ENCODE measurements at regions not wholly inside any gene's neighbourhood (a gene's known extent, or its start where the extent isn't known, plus 50 kb on each side); places are given as distances from the start of the nearest gene placed in this dataset.

DNA sequence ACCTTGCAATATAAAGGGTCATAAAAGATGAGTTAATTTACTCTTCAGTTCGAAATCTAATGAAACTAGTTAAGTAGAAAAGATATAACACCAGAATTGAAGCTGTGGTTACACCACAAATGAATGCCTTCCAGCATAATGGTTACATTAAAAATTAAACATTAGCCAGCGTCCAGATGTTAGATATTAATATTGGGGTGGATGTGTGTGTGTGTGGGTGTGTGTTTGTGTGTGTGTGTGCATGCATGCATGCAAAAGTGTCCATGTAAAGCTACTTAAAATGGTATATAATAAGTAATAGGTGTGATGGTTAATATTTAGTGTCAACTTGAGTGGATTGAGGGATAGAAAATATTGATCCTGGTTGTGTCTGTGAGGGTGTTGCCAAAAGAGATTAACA, 170.4 kb upstream of the FN1 start:
- POLR2A ChIA-PET, result no interaction called here
- no peak for DNase-seq (ENCODE audit: low spot score)
- H3K27me3 Mint-ChIP-seq (ENCODE audit: low read depth), result no peaks in the 10 kb centered on the region; the same call in 1 of the 2 replicates
- no peak overlapping the region for H3K27ac Mint-ChIP-seq
- CTCF ChIA-PET, result no interaction called here
- H3K4me3 Mint-ChIP-seq, result no peak overlapping the region
- H3K9me3 Mint-ChIP-seq, result no peaks in the 10 kb centered on the region
- peaks cover 7% of the 10 kb centered on the region for H3K4me1 Mint-ChIP-seq
- no peaks in the 10 kb centered on the region for H3K36me3 Mint-ChIP-seq
- TF ChIP-seq GTF2I (CRISPR knock-in tag; conservative IDR thresholded peaks at IDR 0.05) (no peak), ZNF138 (CRISPR knock-in tag; conservative IDR thresholded peaks at IDR 0.05) (no peak), EMX1 (CRISPR knock-in tag; IDR thresholded peaks at IDR 0.05) (no peak), ZNF121 (CRISPR knock-in tag; IDR thresholded peaks at IDR 0.05) (no peak), ZNF317 (CRISPR knock-in tag; IDR thresholded peaks at IDR 0.05; ENCODE audit: borderline replicate concordance, low read depth) (no peak), JUN (CRISPR knock-in tag; IDR thresholded peaks at IDR 0.05) (no peak), NR2C2 (CRISPR knock-in tag; IDR thresholded peaks at IDR 0.05) (no peak), IRF2 (CRISPR knock-in tag; IDR thresholded peaks at IDR 0.05; ENCODE audit: borderline replicate concordance, low read depth) (no peak), MXD4 (CRISPR knock-in tag; IDR thresholded peaks at IDR 0.05; ENCODE audit: borderline replicate concordance) (no peak), NR3C1 (CRISPR knock-in tag; conservative IDR thresholded peaks at IDR 0.05; ENCODE audit: low read depth) (no peak), NFE2L1 (CRISPR knock-in tag; IDR thresholded peaks at IDR 0.05) (no peak), TEAD1 (CRISPR knock-in tag; IDR thresholded peaks at IDR 0.05) (no peak), ZNF219 (CRISPR knock-in tag; IDR thresholded peaks at IDR 0.05; ENCODE audit: borderline replicate concordance) (no peak)
- TF ChIP-seq, protein P1, sequence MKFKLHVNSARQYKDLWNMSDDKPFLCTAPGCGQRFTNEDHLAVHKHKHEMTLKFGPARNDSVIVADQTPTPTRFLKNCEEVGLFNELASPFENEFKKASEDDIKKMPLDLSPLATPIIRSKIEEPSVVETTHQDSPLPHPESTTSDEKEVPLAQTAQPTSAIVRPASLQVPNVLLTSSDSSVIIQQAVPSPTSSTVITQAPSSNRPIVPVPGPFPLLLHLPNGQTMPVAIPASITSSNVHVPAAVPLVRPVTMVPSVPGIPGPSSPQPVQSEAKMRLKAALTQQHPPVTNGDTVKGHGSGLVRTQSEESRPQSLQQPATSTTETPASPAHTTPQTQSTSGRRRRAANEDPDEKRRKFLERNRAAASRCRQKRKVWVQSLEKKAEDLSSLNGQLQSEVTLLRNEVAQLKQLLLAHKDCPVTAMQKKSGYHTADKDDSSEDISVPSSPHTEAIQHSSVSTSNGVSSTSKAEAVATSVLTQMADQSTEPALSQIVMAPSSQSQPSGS (CRISPR knock-in tag; IDR thresholded peaks at IDR 0.05; ENCODE audit: borderline replicate concordance, low read depth), result no peak
- TF ChIP-seq, protein P2, sequence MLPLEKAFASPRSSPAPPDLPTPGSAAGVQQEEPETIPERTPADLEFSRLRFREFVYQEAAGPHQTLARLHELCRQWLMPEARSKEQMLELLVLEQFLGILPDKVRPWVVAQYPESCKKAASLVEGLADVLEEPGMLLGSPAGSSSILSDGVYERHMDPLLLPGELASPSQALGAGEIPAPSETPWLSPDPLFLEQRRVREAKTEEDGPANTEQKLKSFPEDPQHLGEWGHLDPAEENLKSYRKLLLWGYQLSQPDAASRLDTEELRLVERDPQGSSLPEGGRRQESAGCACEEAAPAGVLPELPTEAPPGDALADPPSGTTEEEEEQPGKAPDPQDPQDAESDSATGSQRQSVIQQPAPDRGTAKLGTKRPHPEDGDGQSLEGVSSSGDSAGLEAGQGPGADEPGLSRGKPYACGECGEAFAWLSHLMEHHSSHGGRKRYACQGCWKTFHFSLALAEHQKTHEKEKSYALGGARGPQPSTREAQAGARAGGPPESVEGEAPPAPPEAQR (CRISPR knock-in tag; IDR thresholded peaks at IDR 0.05), result no peak
- TF ChIP-seq, protein P3, sequence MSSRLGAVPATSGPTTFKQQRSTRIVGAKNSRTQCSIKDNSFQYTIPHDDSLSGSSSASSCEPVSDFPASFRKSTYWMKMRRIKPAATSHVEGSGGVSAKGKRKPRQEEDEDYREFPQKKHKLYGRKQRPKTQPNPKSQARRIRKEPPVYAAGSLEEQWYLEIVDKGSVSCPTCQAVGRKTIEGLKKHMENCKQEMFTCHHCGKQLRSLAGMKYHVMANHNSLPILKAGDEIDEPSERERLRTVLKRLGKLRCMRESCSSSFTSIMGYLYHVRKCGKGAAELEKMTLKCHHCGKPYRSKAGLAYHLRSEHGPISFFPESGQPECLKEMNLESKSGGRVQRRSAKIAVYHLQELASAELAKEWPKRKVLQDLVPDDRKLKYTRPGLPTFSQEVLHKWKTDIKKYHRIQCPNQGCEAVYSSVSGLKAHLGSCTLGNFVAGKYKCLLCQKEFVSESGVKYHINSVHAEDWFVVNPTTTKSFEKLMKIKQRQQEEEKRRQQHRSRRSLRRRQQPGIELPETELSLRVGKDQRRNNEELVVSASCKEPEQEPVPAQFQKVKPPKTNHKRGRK (CRISPR knock-in tag; IDR thresholded peaks at IDR 0.05; ENCODE audit: borderline replicate concordance), result no peak
- TF ChIP-seq, protein P4, sequence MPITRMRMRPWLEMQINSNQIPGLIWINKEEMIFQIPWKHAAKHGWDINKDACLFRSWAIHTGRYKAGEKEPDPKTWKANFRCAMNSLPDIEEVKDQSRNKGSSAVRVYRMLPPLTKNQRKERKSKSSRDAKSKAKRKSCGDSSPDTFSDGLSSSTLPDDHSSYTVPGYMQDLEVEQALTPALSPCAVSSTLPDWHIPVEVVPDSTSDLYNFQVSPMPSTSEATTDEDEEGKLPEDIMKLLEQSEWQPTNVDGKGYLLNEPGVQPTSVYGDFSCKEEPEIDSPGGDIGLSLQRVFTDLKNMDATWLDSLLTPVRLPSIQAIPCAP (CRISPR knock-in tag; IDR thresholded peaks at IDR 0.05), result no peak
- TF ChIP-seq, protein P5, sequence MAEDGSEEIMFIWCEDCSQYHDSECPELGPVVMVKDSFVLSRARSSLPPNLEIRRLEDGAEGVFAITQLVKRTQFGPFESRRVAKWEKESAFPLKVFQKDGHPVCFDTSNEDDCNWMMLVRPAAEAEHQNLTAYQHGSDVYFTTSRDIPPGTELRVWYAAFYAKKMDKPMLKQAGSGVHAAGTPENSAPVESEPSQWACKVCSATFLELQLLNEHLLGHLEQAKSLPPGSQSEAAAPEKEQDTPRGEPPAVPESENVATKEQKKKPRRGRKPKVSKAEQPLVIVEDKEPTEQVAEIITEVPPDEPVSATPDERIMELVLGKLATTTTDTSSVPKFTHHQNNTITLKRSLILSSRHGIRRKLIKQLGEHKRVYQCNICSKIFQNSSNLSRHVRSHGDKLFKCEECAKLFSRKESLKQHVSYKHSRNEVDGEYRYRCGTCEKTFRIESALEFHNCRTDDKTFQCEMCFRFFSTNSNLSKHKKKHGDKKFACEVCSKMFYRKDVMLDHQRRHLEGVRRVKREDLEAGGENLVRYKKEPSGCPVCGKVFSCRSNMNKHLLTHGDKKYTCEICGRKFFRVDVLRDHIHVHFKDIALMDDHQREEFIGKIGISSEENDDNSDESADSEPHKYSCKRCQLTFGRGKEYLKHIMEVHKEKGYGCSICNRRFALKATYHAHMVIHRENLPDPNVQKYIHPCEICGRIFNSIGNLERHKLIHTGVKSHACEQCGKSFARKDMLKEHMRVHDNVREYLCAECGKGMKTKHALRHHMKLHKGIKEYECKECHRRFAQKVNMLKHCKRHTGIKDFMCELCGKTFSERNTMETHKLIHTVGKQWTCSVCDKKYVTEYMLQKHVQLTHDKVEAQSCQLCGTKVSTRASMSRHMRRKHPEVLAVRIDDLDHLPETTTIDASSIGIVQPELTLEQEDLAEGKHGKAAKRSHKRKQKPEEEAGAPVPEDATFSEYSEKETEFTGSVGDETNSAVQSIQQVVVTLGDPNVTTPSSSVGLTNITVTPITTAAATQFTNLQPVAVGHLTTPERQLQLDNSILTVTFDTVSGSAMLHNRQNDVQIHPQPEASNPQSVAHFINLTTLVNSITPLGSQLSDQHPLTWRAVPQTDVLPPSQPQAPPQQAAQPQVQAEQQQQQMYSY (CRISPR knock-in tag; IDR thresholded peaks at IDR 0.05), result no peak
- no peak for ATAC-seq

DNA sequence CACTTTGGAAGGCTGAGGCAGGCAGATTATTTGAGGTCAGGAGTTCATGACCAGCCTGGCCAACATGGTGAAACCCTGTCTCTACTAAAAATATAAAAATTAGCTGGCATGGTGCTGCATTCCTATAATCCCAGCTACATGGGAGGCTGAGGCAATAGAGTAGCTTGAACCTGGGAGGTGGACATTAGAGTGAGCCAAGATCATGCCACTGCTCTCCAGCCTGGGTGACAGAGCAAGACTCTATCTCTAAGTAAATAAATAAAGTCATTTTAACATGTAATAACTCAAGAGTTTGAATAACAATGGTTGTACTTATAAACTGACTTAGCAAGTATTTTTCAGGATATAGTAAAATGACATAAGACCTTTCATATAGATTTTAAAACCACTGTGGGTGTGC, 169.3 kb upstream of the FN1 start:
- Mint-ChIP-seq H3K27ac (no peak overlapping the region), H3K4me1 (no peaks in the 10 kb centered on the region), H3K4me3 (no peak overlapping the region), H3K9me3 (no peaks in the 10 kb centered on the region), H3K36me3 (no peaks in the 10 kb centered on the region), H3K27me3 (ENCODE audit: low read depth) (no peaks in the 10 kb centered on the region; the same call in 1 of the 2 replicates)
- ChIA-PET CTCF (no interaction called here), POLR2A (no interaction called here)
- ATAC-seq, result no peak
- no peak for DNase-seq (ENCODE audit: low spot score)
- TF ChIP-seq SMAD4 (CRISPR knock-in tag; IDR thresholded peaks at IDR 0.05), result no peak
- no peak for TF ChIP-seq ZNF671 (CRISPR knock-in tag; IDR thresholded peaks at IDR 0.05)
